C4-2B (cell line): ENCODE measurements at regions not wholly inside any gene's neighbourhood (a gene's known extent, or its start where the extent isn't known, plus 50 kb on each side); places are given as distances from the start of the nearest gene placed in this dataset.

Source experiments
- ZFX ChIP-seq: fragments of 450-650 bp; IDR thresholded peaks from 2 replicates; pipeline ENCODE4 v1.6.1; 2017
- TF ChIP-seq, protein P1 (sequence below): fragments of 450-650 bp; conservative IDR thresholded peaks from 2 replicates; pipeline ENCODE4 v1.5.1; 2017; ENCODE audit warnings: mild to moderate bottlenecking

DNA sequence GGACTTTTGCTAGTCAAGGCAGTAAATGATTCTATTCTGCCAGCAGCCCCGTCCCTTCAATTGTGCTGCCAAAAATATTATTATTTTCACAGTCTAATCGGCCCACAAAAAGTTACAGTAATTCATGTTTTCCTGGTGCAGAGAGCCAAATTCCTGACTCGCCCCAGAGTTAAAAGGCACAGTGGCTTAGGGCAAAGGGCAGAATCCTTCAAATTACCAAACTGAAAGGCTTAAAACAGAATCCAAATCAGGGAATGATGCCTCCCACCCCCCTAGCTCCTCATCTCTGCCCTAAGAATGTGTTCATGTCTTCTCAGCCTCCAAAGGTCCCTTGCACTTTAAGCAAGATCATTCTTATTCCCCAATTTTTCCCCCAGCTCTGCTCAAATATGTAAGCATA is 477.8 kb upstream of the PROK2 start:
- TF ChIP-seq, protein P1, sequence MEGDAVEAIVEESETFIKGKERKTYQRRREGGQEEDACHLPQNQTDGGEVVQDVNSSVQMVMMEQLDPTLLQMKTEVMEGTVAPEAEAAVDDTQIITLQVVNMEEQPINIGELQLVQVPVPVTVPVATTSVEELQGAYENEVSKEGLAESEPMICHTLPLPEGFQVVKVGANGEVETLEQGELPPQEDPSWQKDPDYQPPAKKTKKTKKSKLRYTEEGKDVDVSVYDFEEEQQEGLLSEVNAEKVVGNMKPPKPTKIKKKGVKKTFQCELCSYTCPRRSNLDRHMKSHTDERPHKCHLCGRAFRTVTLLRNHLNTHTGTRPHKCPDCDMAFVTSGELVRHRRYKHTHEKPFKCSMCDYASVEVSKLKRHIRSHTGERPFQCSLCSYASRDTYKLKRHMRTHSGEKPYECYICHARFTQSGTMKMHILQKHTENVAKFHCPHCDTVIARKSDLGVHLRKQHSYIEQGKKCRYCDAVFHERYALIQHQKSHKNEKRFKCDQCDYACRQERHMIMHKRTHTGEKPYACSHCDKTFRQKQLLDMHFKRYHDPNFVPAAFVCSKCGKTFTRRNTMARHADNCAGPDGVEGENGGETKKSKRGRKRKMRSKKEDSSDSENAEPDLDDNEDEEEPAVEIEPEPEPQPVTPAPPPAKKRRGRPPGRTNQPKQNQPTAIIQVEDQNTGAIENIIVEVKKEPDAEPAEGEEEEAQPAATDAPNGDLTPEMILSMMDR = no peak
- no peak for TF ChIP-seq ZFX
